ENCODE measurements at regions not wholly inside any gene's neighbourhood (a gene's known extent, or its start where the extent isn't known, plus 50 kb on each side); places are given as distances from the start of the nearest gene placed in this dataset.

GRCh38 chr13:85719749-85720148 lies 79.5 kb downstream of the SLITRK6 start:
- Histone ChIP-seq H3K4me3 (ENCODE audit: low read length) (no peak overlapping the region), H3K27ac (ENCODE audit: low read length) (no peak overlapping the region), H3K9me2 (replicated peaks; ENCODE audit: insufficient read depth, low read length) (no peaks in the 10 kb centered on the region), H3K79me2 (ENCODE audit: low read length) (no peaks in the 10 kb centered on the region), H4K20me1 (ENCODE audit: insufficient read depth, low read depth, low read length) (no peaks in the 10 kb centered on the region), H3K9me3 (ENCODE audit: low read length) (no peaks in the 10 kb centered on the region), H3K4me1 (ENCODE audit: low read length) (no peaks in the 10 kb centered on the region), H2AFZ (ENCODE audit: low read length) (peak overlapping the region; percentile 35), H3K36me3 (ENCODE audit: insufficient read depth, low read length) (no peaks in the 10 kb centered on the region), H3K4me2 (ENCODE audit: low read depth, low read length, poor library complexity, severe bottlenecking) (no peak overlapping the region), H3K27me3 (ENCODE audit: low read length) (no peaks in the 10 kb centered on the region), H3K9ac (ENCODE audit: low read length) (no peak overlapping the region)
- no peak for DNase-seq

DNA sequence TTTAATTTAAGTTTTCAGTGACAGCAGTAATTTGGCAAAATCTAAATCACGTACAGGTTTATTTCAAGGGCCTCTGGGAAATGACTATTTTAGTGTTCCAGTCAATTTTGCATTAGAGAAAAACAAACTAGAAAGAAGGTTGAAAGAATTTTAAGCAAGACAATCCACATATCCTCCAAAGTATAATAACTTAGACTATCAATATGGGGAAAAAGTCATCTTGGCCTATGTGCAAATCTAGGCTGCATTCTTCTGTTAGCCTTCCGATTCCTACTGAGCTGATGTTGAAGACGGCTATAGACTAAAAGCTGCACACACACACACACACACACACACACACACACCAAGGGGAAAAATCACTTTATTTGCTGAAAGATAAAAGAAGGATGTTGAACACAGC lies 81.3 kb downstream of the SLITRK6 start:
- Histone ChIP-seq H3K9me2 (replicated peaks; ENCODE audit: insufficient read depth, low read length) (no peaks in the 10 kb centered on the region), H2AFZ (ENCODE audit: low read length) (peak overlapping the region; percentile 88; the same call in 1 of the 2 replicates), H3K9ac (ENCODE audit: low read length) (no peak overlapping the region)

GRCh38 chr13:85710545-85710944 lies 88.7 kb downstream of the SLITRK6 start:
- no peak for DNase-seq
- no peak overlapping the region for H3K9ac ChIP-seq (ENCODE audit: low read length)

More for the DNA sequence above, 81.3 kb downstream of the SLITRK6 start:
- Histone ChIP-seq H3K9me3 (ENCODE audit: low read length) (no peaks in the 10 kb centered on the region), H4K20me1 (ENCODE audit: insufficient read depth, low read depth, low read length) (no peaks in the 10 kb centered on the region), H3K79me2 (ENCODE audit: low read length) (no peaks in the 10 kb centered on the region), H3K4me2 (ENCODE audit: low read depth, low read length, poor library complexity, severe bottlenecking) (no peak overlapping the region), H3K36me3 (ENCODE audit: insufficient read depth, low read length) (no peaks in the 10 kb centered on the region), H3K27ac (ENCODE audit: low read length) (no peak overlapping the region), H3K4me3 (ENCODE audit: low read length) (no peak overlapping the region), H3K4me1 (ENCODE audit: low read length) (no peaks in the 10 kb centered on the region), H3K27me3 (ENCODE audit: low read length) (no peaks in the 10 kb centered on the region)
- no peak for DNase-seq

GRCh38 chr13:85709721-85710120 lies 89.5 kb downstream of the SLITRK6 start:
- H3K4me1 ChIP-seq (ENCODE audit: low read length): no peaks in the 10 kb centered on the region
- H3K36me3 ChIP-seq (ENCODE audit: insufficient read depth, low read length): no peaks in the 10 kb centered on the region
- H3K27ac ChIP-seq (ENCODE audit: low read length): no peak overlapping the region
- H3K9me2 ChIP-seq (replicated peaks; ENCODE audit: insufficient read depth, low read length): no peaks in the 10 kb centered on the region
- H3K9ac ChIP-seq (ENCODE audit: low read length): no peak overlapping the region
- H3K9me3 ChIP-seq (ENCODE audit: low read length): no peaks in the 10 kb centered on the region
- H3K79me2 ChIP-seq (ENCODE audit: low read length): no peaks in the 10 kb centered on the region
- DNase-seq: no peak
- H3K4me2 ChIP-seq (ENCODE audit: low read depth, low read length, poor library complexity, severe bottlenecking): no peak overlapping the region
- peak overlapping the region; percentile 81 for H2AFZ ChIP-seq (ENCODE audit: low read length)
- no peaks in the 10 kb centered on the region for H4K20me1 ChIP-seq (ENCODE audit: insufficient read depth, low read depth, low read length)
- H3K4me3 ChIP-seq (ENCODE audit: low read length): no peak overlapping the region
- H3K27me3 ChIP-seq (ENCODE audit: low read length): no peaks in the 10 kb centered on the region

More at GRCh38 chr13:85710545-85710944, 88.7 kb downstream of the SLITRK6 start:
- H4K20me1 ChIP-seq (ENCODE audit: insufficient read depth, low read depth, low read length): no peaks in the 10 kb centered on the region
- H3K4me3 ChIP-seq (ENCODE audit: low read length): no peak overlapping the region
- no peaks in the 10 kb centered on the region for H3K36me3 ChIP-seq (ENCODE audit: insufficient read depth, low read length)
- H3K27me3 ChIP-seq (ENCODE audit: low read length): no peaks in the 10 kb centered on the region
- no peaks in the 10 kb centered on the region for H3K9me3 ChIP-seq (ENCODE audit: low read length)
- H3K27ac ChIP-seq (ENCODE audit: low read length): no peak overlapping the region
- no peaks in the 10 kb centered on the region for H3K79me2 ChIP-seq (ENCODE audit: low read length)
- H3K4me1 ChIP-seq (ENCODE audit: low read length): no peaks in the 10 kb centered on the region
- no peaks in the 10 kb centered on the region for H3K9me2 ChIP-seq (replicated peaks; ENCODE audit: insufficient read depth, low read length)
- 0 out of 2 replicates have a peak overlapping the region, but pooled peaks have one; percentile 81 for H2AFZ ChIP-seq (ENCODE audit: low read length)
- no peak overlapping the region for H3K4me2 ChIP-seq (ENCODE audit: low read depth, low read length, poor library complexity, severe bottlenecking)

DNA sequence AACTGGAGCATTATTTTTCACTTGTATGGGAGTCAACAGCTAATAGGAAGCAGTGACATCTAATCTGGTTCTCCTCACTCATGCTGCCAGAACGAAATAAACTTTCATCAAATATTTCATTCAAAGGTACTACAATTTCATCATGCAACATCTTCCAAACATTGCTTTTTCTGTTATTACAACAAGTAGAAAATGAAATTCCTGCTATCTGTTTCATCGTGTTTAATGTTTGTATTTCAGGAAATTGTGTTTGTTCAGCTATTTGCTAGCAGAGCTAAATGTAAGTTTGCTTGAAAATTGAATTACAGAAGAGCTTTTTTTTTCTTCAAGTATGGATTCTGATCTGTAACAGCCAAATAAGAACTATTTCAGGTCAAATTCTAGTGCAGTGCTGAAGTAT lies 90.1 kb downstream of the SLITRK6 start:
- Histone ChIP-seq H3K36me3 (ENCODE audit: insufficient read depth, low read length) (no peaks in the 10 kb centered on the region), H3K4me2 (ENCODE audit: low read depth, low read length, poor library complexity, severe bottlenecking) (no peak overlapping the region), H4K20me1 (ENCODE audit: insufficient read depth, low read depth, low read length) (no peaks in the 10 kb centered on the region), H3K27me3 (ENCODE audit: low read length) (no peaks in the 10 kb centered on the region), H3K9ac (ENCODE audit: low read length) (no peak overlapping the region), H3K9me2 (replicated peaks; ENCODE audit: insufficient read depth, low read length) (no peaks in the 10 kb centered on the region), H3K4me1 (ENCODE audit: low read length) (no peaks in the 10 kb centered on the region), H3K9me3 (ENCODE audit: low read length) (no peaks in the 10 kb centered on the region), H3K27ac (ENCODE audit: low read length) (no peak overlapping the region), H3K79me2 (ENCODE audit: low read length) (no peaks in the 10 kb centered on the region), H2AFZ (ENCODE audit: low read length) (peak overlapping the region; percentile 44), H3K4me3 (ENCODE audit: low read length) (no peak overlapping the region)
- DNase-seq: no peak

DNA sequence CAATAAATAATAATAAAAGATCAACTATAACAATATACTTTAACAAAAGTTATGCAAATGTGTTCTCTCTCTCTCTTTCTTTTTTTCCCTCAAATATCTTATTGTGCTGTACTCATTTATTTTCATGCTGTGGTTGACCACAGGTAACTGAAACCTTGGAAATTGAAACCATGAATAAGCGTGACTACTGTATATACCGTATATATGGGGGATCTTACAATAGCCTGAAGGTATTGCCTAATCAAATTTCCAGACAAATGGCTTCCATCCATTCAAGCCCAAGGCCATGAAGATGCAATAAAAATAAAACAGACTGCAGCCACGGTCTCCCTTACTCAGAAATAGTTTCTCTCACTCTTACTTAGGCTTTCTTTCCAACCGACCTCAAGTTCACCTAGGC lies 98.3 kb downstream of the SLITRK6 start:
- DNase-seq: no peak
- no peak overlapping the region for H3K4me3 ChIP-seq (ENCODE audit: low read length)
- H3K27ac ChIP-seq (ENCODE audit: low read length): no peak overlapping the region
- no peak overlapping the region for H3K4me2 ChIP-seq (ENCODE audit: low read depth, low read length, poor library complexity, severe bottlenecking)
- no peaks in the 10 kb centered on the region for H3K79me2 ChIP-seq (ENCODE audit: low read length)
- H3K9me2 ChIP-seq (replicated peaks; ENCODE audit: insufficient read depth, low read length): no peaks in the 10 kb centered on the region
- no peaks in the 10 kb centered on the region for H3K36me3 ChIP-seq (ENCODE audit: insufficient read depth, low read length)
- no peaks in the 10 kb centered on the region for H3K27me3 ChIP-seq (ENCODE audit: low read length)
- H3K4me1 ChIP-seq (ENCODE audit: low read length): no peaks in the 10 kb centered on the region
- no peak overlapping the region for H3K9ac ChIP-seq (ENCODE audit: low read length)
- H2AFZ ChIP-seq (ENCODE audit: low read length): 0 out of 2 replicates have a peak overlapping the region, but pooled peaks have one; percentile 64
- H4K20me1 ChIP-seq (ENCODE audit: insufficient read depth, low read depth, low read length): no peaks in the 10 kb centered on the region
- peaks cover 4% of the 10 kb centered on the region; the same call in 1 of the 2 replicates for H3K9me3 ChIP-seq (ENCODE audit: low read length)

GRCh38 chr13:85698256-85698655 lies 101.0 kb downstream of the SLITRK6 start:
- DNase-seq: no peak
- Histone ChIP-seq H3K79me2 (ENCODE audit: low read length) (no peaks in the 10 kb centered on the region), H3K9me2 (replicated peaks; ENCODE audit: insufficient read depth, low read length) (no peaks in the 10 kb centered on the region), H3K4me2 (ENCODE audit: low read depth, low read length, poor library complexity, severe bottlenecking) (no peak overlapping the region), H3K27ac (ENCODE audit: low read length) (no peak overlapping the region), H3K9ac (ENCODE audit: low read length) (no peak overlapping the region), H3K27me3 (ENCODE audit: low read length) (no peaks in the 10 kb centered on the region), H3K4me3 (ENCODE audit: low read length) (no peak overlapping the region), H3K36me3 (ENCODE audit: insufficient read depth, low read length) (no peaks in the 10 kb centered on the region), H3K4me1 (ENCODE audit: low read length) (peaks cover 13% of the 10 kb centered on the region), H3K9me3 (ENCODE audit: low read length) (peaks cover 8% of the 10 kb centered on the region; the same call in 1 of the 2 replicates), H2AFZ (ENCODE audit: low read length) (no peak overlapping the region), H4K20me1 (ENCODE audit: insufficient read depth, low read depth, low read length) (no peaks in the 10 kb centered on the region)

GRCh38 chr13:85694992-85695391 lies 104.2 kb downstream of the SLITRK6 start:
- no peaks in the 10 kb centered on the region for H3K27me3 ChIP-seq (ENCODE audit: low read length)
- no peaks in the 10 kb centered on the region for H3K9me2 ChIP-seq (replicated peaks; ENCODE audit: insufficient read depth, low read length)
- peaks cover 5% of the 10 kb centered on the region; the same call in 1 of the 2 replicates for H3K9me3 ChIP-seq (ENCODE audit: low read length)
- H3K27ac ChIP-seq (ENCODE audit: low read length): no peak overlapping the region
- no peak for DNase-seq
- no peak overlapping the region for H3K4me2 ChIP-seq (ENCODE audit: low read depth, low read length, poor library complexity, severe bottlenecking)
- H3K79me2 ChIP-seq (ENCODE audit: low read length): no peaks in the 10 kb centered on the region
- H3K36me3 ChIP-seq (ENCODE audit: insufficient read depth, low read length): no peaks in the 10 kb centered on the region
- H4K20me1 ChIP-seq (ENCODE audit: insufficient read depth, low read depth, low read length): no peaks in the 10 kb centered on the region
- H3K9ac ChIP-seq (ENCODE audit: low read length): no peak overlapping the region
- H3K4me1 ChIP-seq (ENCODE audit: low read length): peaks cover 13% of the 10 kb centered on the region
- no peak overlapping the region for H3K4me3 ChIP-seq (ENCODE audit: low read length)
- peak overlapping the region; percentile 100 for H2AFZ ChIP-seq (ENCODE audit: low read length)
